K562 (cell line): ENCODE measurements at regions not wholly inside any gene's neighbourhood (a gene's known extent, or its start where the extent isn't known, plus 50 kb on each side); places are given as distances from the start of the nearest gene placed in this dataset.

Experiments
- ATAC-seq: fragments of 200-7000 bp; cut with Tn5 transposase; 3 replicates; pipeline ENCODE4 v1.9.1; 2020; ENCODE audit warnings: moderate library complexity
- BruUV-seq: library from RNA; stranded (reverse); fragments of 400-500 nt; replicated peaks from 2 replicates; lab custom pipeline; 2021; lab: Mats Ljungman, UMichigan
- CTCF ChIA-PET: fragments of 300-600 bp; formaldehyde crosslinking; extraction: SDS; loops from one replicate; lab custom pipeline; 2021; ENCODE audit warnings: low intra/inter-chr PET ratio; lab: Yijun Ruan, JAX
- POLR2A ChIA-PET: fragments of 300-600, 350-650 bp; sonication (Branson Sonifier 250); formaldehyde crosslinking; extraction: SDS; loops from one replicate; lab custom pipeline; 2021; ENCODE audit warnings: antibody characterized with exemption, inconsistent platforms; lab: Yijun Ruan, JAX
- DNase-seq, 4 experiments: peaks; one replicate each; pipeline versions ENCODE4 v3.0.0 to v3.0.0-alpha.2; 2011 to 2018; ENCODE audit warnings: low spot score in 3 of 4, mixed read lengths in 3 of 4; ENCODE audit errors: extremely low read depth in 1 of 4
- FAIRE-seq: peaks from 2 replicates; lab custom pipeline; 2011; peaks lifted over from hg19 to GRCh38; lab: Jason Lieb, UNC
- H2AFZ ChIP-seq: 2 replicates; pipeline ENCODE4 v1.6.0; 2011; ENCODE audit warnings: low read depth, low read length, control low read depth, inconsistent platforms
- H3K27ac ChIP-seq: fragments of 200-600 bp; 3 replicates; pipeline ENCODE4 v1.8.0; 2011; ENCODE audit warnings: low read depth, mild to moderate bottlenecking, control low read depth, inconsistent platforms, low read length, moderate library complexity, mixed read lengths; ENCODE audit errors: extremely low read depth
- H3K27me3 ChIP-seq, 2 experiments: fragments of 300-600 bp in 1 of 2; 2 replicates in 1 of 2; 3 replicates in 1 of 2; pipeline versions ENCODE4 v1.6.0 to v1.8.0; 2011; ENCODE audit warnings: inconsistent platforms in 2 of 2, low read length in 2 of 2, mild to moderate bottlenecking in 1 of 2, mixed read lengths in 1 of 2, moderate library complexity in 1 of 2; ENCODE audit not compliant: control insufficient read depth in 2 of 2, insufficient read depth in 2 of 2
- H3K36me3 ChIP-seq: fragments of 300-600 bp; 3 replicates; pipeline ENCODE4 v1.8.0; 2011; ENCODE audit warnings: mild to moderate bottlenecking, low read length, inconsistent platforms; ENCODE audit not compliant: control insufficient read depth, insufficient read depth
- H3K4me1 ChIP-seq, 2 experiments: fragments of 200-600 bp in 1 of 2; replicated peaks in 1 of 2; 2 replicates in 1 of 2; 3 replicates in 1 of 2; pipeline versions ENCODE4 v1.5.1 to v1.8.0; 2011; ENCODE audit warnings: inconsistent platforms in 2 of 2, low read length in 2 of 2, mild to moderate bottlenecking in 1 of 2, mixed read lengths in 1 of 2, moderate library complexity in 1 of 2; ENCODE audit not compliant: control insufficient read depth in 2 of 2, insufficient read depth in 2 of 2
- H3K4me2 ChIP-seq: 2 replicates; pipeline ENCODE4 v1.6.1; 2011; ENCODE audit warnings: low read length, control low read depth, inconsistent platforms, mixed read lengths; ENCODE audit not compliant: insufficient read depth
- H3K4me3 ChIP-seq: fragments of 200-600 bp; sonication (generic), shearing (Covaris generic); 2 replicates; pipeline ENCODE4 v1.5.1; 2016; ENCODE audit warnings: control low read depth, inconsistent platforms
- H3K79me2 ChIP-seq: fragments of 200-600 bp; 3 replicates; pipeline ENCODE4 v1.8.0; 2011; ENCODE audit warnings: low read length, inconsistent platforms; ENCODE audit not compliant: control insufficient read depth, insufficient read depth
- H3K9ac ChIP-seq, 2 experiments: 2 replicates each; pipeline versions ENCODE4 v1.6.0 to v1.6.1; 2011; ENCODE audit warnings: low read depth in 2 of 2, low read length in 2 of 2, control low read depth in 1 of 2, inconsistent platforms in 1 of 2, mild to moderate bottlenecking in 1 of 2, mixed read lengths in 1 of 2; ENCODE audit not compliant: insufficient read depth in 1 of 2
- H3K9me1 ChIP-seq: one replicate; pipeline ENCODE4 v1.6.0; 2011; ENCODE audit warnings: inconsistent platforms, mild to moderate bottlenecking, low read length, moderate library complexity; ENCODE audit not compliant: control insufficient read depth, insufficient read depth
- H3K9me3 ChIP-seq: replicated peaks from 2 replicates; pipeline ENCODE4 v1.5.1; 2011; ENCODE audit warnings: low read depth, low read length, inconsistent platforms; ENCODE audit not compliant: control insufficient read depth, insufficient read depth
- H4K20me1 ChIP-seq: replicated peaks from 2 replicates; pipeline ENCODE4 v1.6.1; 2011; ENCODE audit warnings: low read length, inconsistent platforms, mixed read lengths; ENCODE audit not compliant: control insufficient read depth, insufficient read depth
- ARHGAP35 ChIP-seq: fragments of 450-650 bp; IDR thresholded peaks from 2 replicates; pipeline ENCODE4 v1.6.1; 2018; ENCODE audit not compliant: partially characterized antibody
- BRD4 ChIP-seq: fragments of 200-600 bp; sonication (generic); IDR thresholded peaks from 2 replicates; pipeline ENCODE4 v1.6.1; 2017; ENCODE audit warnings: inconsistent platforms
- CBX8 ChIP-seq: fragments of 200-600 bp; sonication (generic); IDR thresholded peaks from 2 replicates; pipeline ENCODE4 v1.6.1; 2012; ENCODE audit warnings: borderline replicate concordance, mixed run types, low read depth, mild to moderate bottlenecking, moderate library complexity, mixed read lengths, low read length, control low read depth, inconsistent platforms; ENCODE audit not compliant: poor library complexity, severe bottlenecking; ENCODE audit errors: extremely low read depth
- GABPB1 ChIP-seq: sonication (generic); formaldehyde crosslinking; IDR thresholded peaks from 2 replicates; pipeline ENCODE4 v1.8.0; 2022; ENCODE audit warnings: mild to moderate bottlenecking, missing genetic modification reagents
- NFE2L1 ChIP-seq: fragments of 450-650 bp; IDR thresholded peaks from 2 replicates; pipeline ENCODE4 v1.6.1; 2016; ENCODE audit warnings: missing genetic modification characterization, low read depth, mild to moderate bottlenecking, missing compliant biosample characterization, moderate library complexity, borderline replicate concordance
- POLR2H ChIP-seq: IDR thresholded peaks from 2 replicates; pipeline ENCODE4 v1.6.1; 2016; ENCODE audit warnings: missing genetic modification characterization, low read depth, mild to moderate bottlenecking, control low read depth, missing compliant biosample characterization, moderate library complexity
- PRDM10 ChIP-seq: fragments of 450-650 bp; IDR thresholded peaks from 2 replicates; pipeline ENCODE4 v1.6.1; 2018; ENCODE audit not compliant: partially characterized antibody
- TBP ChIP-seq: optimal IDR thresholded peaks from 2 replicates; pipeline ENCODE3; 2011; ENCODE audit warnings: low read depth, low read length, improper control_type of control experiment
- THRAP3 ChIP-seq: fragments of 450-650 bp; IDR thresholded peaks from 2 replicates; pipeline ENCODE4 v1.6.1; 2016; ENCODE audit warnings: mild to moderate bottlenecking, inconsistent platforms, borderline replicate concordance
- XRCC3 ChIP-seq: fragments of 450-650 bp; IDR thresholded peaks from 2 replicates; pipeline ENCODE4 v1.6.1; 2017; ENCODE audit warnings: mild to moderate bottlenecking, moderate library complexity
- ZFP30 ChIP-seq: fragments of 250-450 bp; sonication (Bioruptor Pico); IDR thresholded peaks from 2 replicates; pipeline ENCODE4 v1.8.0; 2022; ENCODE audit warnings: moderate library complexity, mild to moderate bottlenecking, inconsistent platforms, borderline replicate concordance
- ZKSCAN1 ChIP-seq: fragments of 150-350 bp; IDR thresholded peaks from 2 replicates; pipeline ENCODE4 v1.6.1; 2016; ENCODE audit warnings: low read depth, low read length
- ZNF124 ChIP-seq: sonication (generic); formaldehyde crosslinking; IDR thresholded peaks from 2 replicates; pipeline ENCODE4 v1.8.1; 2022; ENCODE audit warnings: missing genetic modification reagents
- ZNF561 ChIP-seq: fragments of 450-650 bp; formaldehyde crosslinking; conservative IDR thresholded peaks from 2 replicates; pipeline ENCODE4 v1.4.0; 2020; ENCODE audit warnings: mild to moderate bottlenecking, moderate library complexity
- WGBS: fragments of 100-300 bp; shearing (Covaris generic); methylation state at CpG from one replicate; pipeline ENCODE4 v1.1.6; 2016; ENCODE audit warnings: low coverage, mixed read lengths; ENCODE audit not compliant: insufficient coverage; ENCODE audit errors: missing lambda C conversion rate; 5-methylcytosine and 5-hydroxymethylcytosine counted together
- in situ Hi-C: fragments of 300-500 bp; cut with MboI; formaldehyde crosslinking; loops from 4 replicates; pipeline ENCODE4 v1.15.0; 2018; ENCODE audit warnings: inconsistent platforms, mixed read lengths
- intact Hi-C: fragments of 100-400 bp; cut with micrococcal nuclease; formaldehyde crosslinking; loops from 2 replicates; pipeline ENCODE4 v1.14.2; 2022
- TF ChIP-seq, protein P1 (sequence below): sonication (generic); formaldehyde crosslinking; IDR thresholded peaks from 2 replicates; pipeline ENCODE4 v1.8.0; 2022; ENCODE audit warnings: mild to moderate bottlenecking, missing genetic modification reagents

GRCh38 chr4:123618606-123619005 lies 222.0 kb downstream of the SPRY1 start (continued):
- TF ChIP-seq ZNF561: no peak
- TF ChIP-seq, protein P1, sequence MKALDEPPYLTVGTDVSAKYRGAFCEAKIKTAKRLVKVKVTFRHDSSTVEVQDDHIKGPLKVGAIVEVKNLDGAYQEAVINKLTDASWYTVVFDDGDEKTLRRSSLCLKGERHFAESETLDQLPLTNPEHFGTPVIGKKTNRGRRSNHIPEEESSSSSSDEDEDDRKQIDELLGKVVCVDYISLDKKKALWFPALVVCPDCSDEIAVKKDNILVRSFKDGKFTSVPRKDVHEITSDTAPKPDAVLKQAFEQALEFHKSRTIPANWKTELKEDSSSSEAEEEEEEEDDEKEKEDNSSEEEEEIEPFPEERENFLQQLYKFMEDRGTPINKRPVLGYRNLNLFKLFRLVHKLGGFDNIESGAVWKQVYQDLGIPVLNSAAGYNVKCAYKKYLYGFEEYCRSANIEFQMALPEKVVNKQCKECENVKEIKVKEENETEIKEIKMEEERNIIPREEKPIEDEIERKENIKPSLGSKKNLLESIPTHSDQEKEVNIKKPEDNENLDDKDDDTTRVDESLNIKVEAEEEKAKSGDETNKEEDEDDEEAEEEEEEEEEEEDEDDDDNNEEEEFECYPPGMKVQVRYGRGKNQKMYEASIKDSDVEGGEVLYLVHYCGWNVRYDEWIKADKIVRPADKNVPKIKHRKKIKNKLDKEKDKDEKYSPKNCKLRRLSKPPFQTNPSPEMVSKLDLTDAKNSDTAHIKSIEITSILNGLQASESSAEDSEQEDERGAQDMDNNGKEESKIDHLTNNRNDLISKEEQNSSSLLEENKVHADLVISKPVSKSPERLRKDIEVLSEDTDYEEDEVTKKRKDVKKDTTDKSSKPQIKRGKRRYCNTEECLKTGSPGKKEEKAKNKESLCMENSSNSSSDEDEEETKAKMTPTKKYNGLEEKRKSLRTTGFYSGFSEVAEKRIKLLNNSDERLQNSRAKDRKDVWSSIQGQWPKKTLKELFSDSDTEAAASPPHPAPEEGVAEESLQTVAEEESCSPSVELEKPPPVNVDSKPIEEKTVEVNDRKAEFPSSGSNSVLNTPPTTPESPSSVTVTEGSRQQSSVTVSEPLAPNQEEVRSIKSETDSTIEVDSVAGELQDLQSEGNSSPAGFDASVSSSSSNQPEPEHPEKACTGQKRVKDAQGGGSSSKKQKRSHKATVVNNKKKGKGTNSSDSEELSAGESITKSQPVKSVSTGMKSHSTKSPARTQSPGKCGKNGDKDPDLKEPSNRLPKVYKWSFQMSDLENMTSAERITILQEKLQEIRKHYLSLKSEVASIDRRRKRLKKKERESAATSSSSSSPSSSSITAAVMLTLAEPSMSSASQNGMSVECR: no peak
- no peak for TF ChIP-seq THRAP3
- no peak for TF ChIP-seq ZNF124 (CRISPR knock-in tag)
- TF ChIP-seq ZKSCAN1: no peak
- TF ChIP-seq, all 486 proteins: peak for 0

GRCh38 chr4:123619326-123619725 lies 222.7 kb downstream of the SPRY1 start:
- ATAC-seq (no peak), FAIRE-seq (no peak), DNase-seq (no peak)
- peaks cover 0 to 8% of the 10 kb centered on the region in 2 experiments; a peak in 2 of 5 replicates for H3K27me3 ChIP-seq
- no peaks in the 10 kb centered on the region for H4K20me1 ChIP-seq
- H3K9ac ChIP-seq: no peak overlapping the region
- no peaks in the 10 kb centered on the region for H3K4me1 ChIP-seq
- WGBS: 0% methylated on average over 1 of the region's 1 CpG
- H3K9me3 ChIP-seq: no peaks in the 10 kb centered on the region
- no peak overlapping the region for H3K27ac ChIP-seq
- BruUV-seq: no TSS peak
- in situ Hi-C loops: no loop called here
- H2AFZ ChIP-seq: no peak overlapping the region
- no peak overlapping the region for H3K4me3 ChIP-seq
- H3K79me2 ChIP-seq: no peaks in the 10 kb centered on the region
- no peak overlapping the region for H3K4me2 ChIP-seq
- intact Hi-C loops: no loop called here
- CTCF ChIA-PET: no interaction called here
- H3K9me1 ChIP-seq: no peaks in the 10 kb centered on the region
- POLR2A ChIA-PET: interaction anchor here (1.2 kb wide), 1 partner anchor 8 kb away, joined by 3 read pairs; no protein-coding TSS in a partner anchor
- no peaks in the 10 kb centered on the region for H3K36me3 ChIP-seq
- TF ChIP-seq NFE2L1 (tag): no peak
- no peak for TF ChIP-seq BRD4
- TF ChIP-seq TBP: no peak
- no peak for TF ChIP-seq GABPB1 (CRISPR knock-in tag)
- no peak for TF ChIP-seq ZFP30 (CRISPR knock-in tag)
- no peak for TF ChIP-seq ARHGAP35
- no peak for TF ChIP-seq POLR2H (tag)
- no peak for TF ChIP-seq XRCC3
- TF ChIP-seq PRDM10: no peak
- no peak for TF ChIP-seq CBX8
